Kidney epithelial cell (primary cell): ENCODE measurements at regions not wholly inside any gene's neighbourhood (a gene's known extent, or its start where the extent isn't known, plus 50 kb on each side); places are given as distances from the start of the nearest gene placed in this dataset.

Source experiments
- DNase-seq: peaks from one replicate; pipeline ENCODE4 v3.0.0-alpha.2; 2010; ENCODE audit warnings: low read depth
- H3K27me3 ChIP-seq: 2 replicates; pipeline ENCODE4 v1.6.0; 2011; ENCODE audit warnings: low read length; ENCODE audit not compliant: control insufficient read depth, insufficient read depth
- H3K36me3 ChIP-seq: 2 replicates; pipeline ENCODE4 v1.5.1; 2011; ENCODE audit warnings: low read length; ENCODE audit not compliant: control insufficient read depth, insufficient read depth
- H3K4me3 ChIP-seq: 2 replicates; pipeline ENCODE4 v1.5.1; 2011; ENCODE audit warnings: low read depth, mild to moderate bottlenecking, control low read depth, low read length
- TF ChIP-seq, protein P1 (sequence below): IDR thresholded peaks from 2 replicates; pipeline ENCODE4 v1.5.1; 2011; ENCODE audit warnings: mild to moderate bottlenecking, moderate library complexity, low read length, control low read depth, inconsistent platforms; ENCODE audit not compliant: insufficient read depth, poor library complexity, severe bottlenecking

DNA sequence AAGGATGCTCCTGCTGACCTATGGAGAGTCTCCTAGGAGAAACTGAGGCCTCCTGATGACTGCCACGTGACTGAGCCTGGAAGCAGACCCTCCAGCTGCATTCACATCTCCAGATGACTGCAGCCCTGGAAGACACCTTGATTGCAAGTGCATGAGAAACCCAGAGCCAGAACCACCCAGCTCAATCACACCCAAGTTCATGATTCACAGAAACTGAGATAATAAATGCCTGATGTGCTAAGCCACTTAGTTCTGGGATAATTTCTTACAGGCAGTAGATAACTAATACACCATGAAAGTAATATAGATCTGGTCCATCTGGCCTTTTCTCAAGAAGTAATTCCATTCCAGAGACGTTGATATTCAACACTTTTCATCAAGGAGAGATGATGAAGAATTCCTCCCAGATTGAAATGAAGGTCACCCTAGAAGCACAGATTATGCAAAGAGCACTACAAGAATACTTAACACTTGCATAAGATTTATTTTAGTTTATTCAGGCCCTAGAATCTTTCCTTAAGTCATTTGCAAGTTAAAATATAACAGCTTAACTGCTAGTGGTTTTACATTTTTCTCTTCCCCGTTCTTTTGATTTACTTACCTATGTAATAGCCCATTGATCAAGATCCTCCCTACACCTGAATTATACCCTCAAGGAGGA lies 208.2 kb upstream of the INHBA start:
- TF ChIP-seq, protein P1, sequence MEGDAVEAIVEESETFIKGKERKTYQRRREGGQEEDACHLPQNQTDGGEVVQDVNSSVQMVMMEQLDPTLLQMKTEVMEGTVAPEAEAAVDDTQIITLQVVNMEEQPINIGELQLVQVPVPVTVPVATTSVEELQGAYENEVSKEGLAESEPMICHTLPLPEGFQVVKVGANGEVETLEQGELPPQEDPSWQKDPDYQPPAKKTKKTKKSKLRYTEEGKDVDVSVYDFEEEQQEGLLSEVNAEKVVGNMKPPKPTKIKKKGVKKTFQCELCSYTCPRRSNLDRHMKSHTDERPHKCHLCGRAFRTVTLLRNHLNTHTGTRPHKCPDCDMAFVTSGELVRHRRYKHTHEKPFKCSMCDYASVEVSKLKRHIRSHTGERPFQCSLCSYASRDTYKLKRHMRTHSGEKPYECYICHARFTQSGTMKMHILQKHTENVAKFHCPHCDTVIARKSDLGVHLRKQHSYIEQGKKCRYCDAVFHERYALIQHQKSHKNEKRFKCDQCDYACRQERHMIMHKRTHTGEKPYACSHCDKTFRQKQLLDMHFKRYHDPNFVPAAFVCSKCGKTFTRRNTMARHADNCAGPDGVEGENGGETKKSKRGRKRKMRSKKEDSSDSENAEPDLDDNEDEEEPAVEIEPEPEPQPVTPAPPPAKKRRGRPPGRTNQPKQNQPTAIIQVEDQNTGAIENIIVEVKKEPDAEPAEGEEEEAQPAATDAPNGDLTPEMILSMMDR = no peak
- no peak for DNase-seq

DNA sequence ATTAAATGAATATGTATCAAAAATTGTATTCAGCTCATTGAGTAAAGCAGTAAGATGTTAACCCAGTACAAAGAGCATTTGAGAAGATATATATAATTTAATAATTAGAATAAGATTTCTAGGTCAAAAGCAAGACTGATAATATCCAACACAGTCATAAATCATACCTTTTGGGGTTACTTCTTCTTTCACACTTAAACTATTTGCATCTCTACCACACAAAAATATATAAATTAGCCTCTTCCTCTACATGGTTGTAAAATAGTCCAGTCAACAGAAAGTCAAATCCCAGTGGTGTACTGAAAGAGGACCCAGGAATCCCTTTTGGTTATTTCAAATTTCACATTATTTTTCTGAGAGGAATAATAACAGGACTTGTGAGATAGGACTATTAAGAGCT lies 204.6 kb upstream of the INHBA start:
- TF ChIP-seq, protein P1 = no peak

More for the DNA sequence above, 208.2 kb upstream of the INHBA start:
- no peaks in the 10 kb centered on the region for H3K27me3 ChIP-seq
- no peak overlapping the region for H3K4me3 ChIP-seq
- no peaks in the 10 kb centered on the region for H3K36me3 ChIP-seq

GRCh38 chr7:41900532-41900931 lies 197.6 kb upstream of the INHBA start:
- no peak for DNase-seq
- H3K27me3 ChIP-seq = no peaks in the 10 kb centered on the region
- no peak overlapping the region for H3K4me3 ChIP-seq
- no peaks in the 10 kb centered on the region for H3K36me3 ChIP-seq
- TF ChIP-seq, protein P1 = no peak

More for the DNA sequence above, 204.6 kb upstream of the INHBA start:
- Histone ChIP-seq H3K4me3 (no peak overlapping the region), H3K27me3 (no peaks in the 10 kb centered on the region), H3K36me3 (no peaks in the 10 kb centered on the region)
- no peak for DNase-seq

GRCh38 chr7:41899823-41900433 lies 197.0 kb upstream of the INHBA start:
- TF ChIP-seq, protein P1 = no peak
- no peak for DNase-seq
- Histone ChIP-seq H3K4me3 (no peak overlapping the region), H3K27me3 (no peaks in the 10 kb centered on the region), H3K36me3 (no peaks in the 10 kb centered on the region)

GRCh38 chr7:41893656-41894055 lies 190.8 kb upstream of the INHBA start:
- TF ChIP-seq, protein P1 = no peak
- DNase-seq = no peak
- H3K27me3 ChIP-seq = no peaks in the 10 kb centered on the region
- no peaks in the 10 kb centered on the region for H3K36me3 ChIP-seq
- no peak overlapping the region for H3K4me3 ChIP-seq
